Neural cell (in vitro differentiated cells): ENCODE measurements at regions not wholly inside any gene's neighbourhood (a gene's known extent, or its start where the extent isn't known, plus 50 kb on each side); places are given as distances from the start of the nearest gene placed in this dataset.

ENCODE experiments used
- H2AFZ ChIP-seq: fragments of 200-600, 300-800 bp; sonication (generic), shearing (Covaris generic); 2 replicates; pipeline ENCODE4 v1.6.0; 2014; ENCODE audit warnings: low read depth, mild to moderate bottlenecking, antibody characterized with exemption, low read length, moderate library complexity
- H3F3A ChIP-seq: fragments of 200-600 bp; shearing (Covaris generic); 2 replicates; pipeline ENCODE4 v1.6.1; 2016; ENCODE audit warnings: mild to moderate bottlenecking, moderate library complexity, mixed read lengths, antibody characterized with exemption, low read length; ENCODE audit not compliant: insufficient read depth, poor library complexity, severe bottlenecking
- H3K27ac ChIP-seq: fragments of 200-600, 300-800 bp; sonication (generic), shearing (Covaris generic); 2 replicates; pipeline ENCODE4 v1.5.1; 2014; ENCODE audit warnings: mild to moderate bottlenecking, low read length, moderate library complexity
- H3K27me3 ChIP-seq: fragments of 300-800, 200-600 bp; sonication (generic), shearing (Covaris generic); 2 replicates; pipeline ENCODE4 v1.6.0; 2014; ENCODE audit warnings: mild to moderate bottlenecking, low read depth, low read length, moderate library complexity; ENCODE audit not compliant: insufficient read depth
- H3K36me3 ChIP-seq: fragments of 300-800, 200-600 bp; sonication (generic), shearing (Covaris generic); 2 replicates; pipeline ENCODE4 v1.5.1; 2014; ENCODE audit warnings: mild to moderate bottlenecking, antibody characterized with exemption, low read length, moderate library complexity; ENCODE audit not compliant: insufficient read depth
- H3K4me2 ChIP-seq: fragments of 300-800, 200-600 bp; sonication (generic), shearing (Covaris generic); 2 replicates; pipeline ENCODE4 v1.6.0; 2014; ENCODE audit warnings: mild to moderate bottlenecking, low read length
- H3K4me3 ChIP-seq: fragments of 300-800, 200-600 bp; sonication (generic), shearing (Covaris generic); 2 replicates; pipeline ENCODE4 v1.5.1; 2014; ENCODE audit warnings: mild to moderate bottlenecking, low read length, moderate library complexity
- H3K79me2 ChIP-seq: fragments of 200-600 bp; shearing (Covaris generic); replicated peaks from 2 replicates; pipeline ENCODE4 v1.6.0; 2014; ENCODE audit warnings: mild to moderate bottlenecking, low read length, moderate library complexity; ENCODE audit not compliant: insufficient read depth
- H3K9ac ChIP-seq: fragments of 300-800, 200-600 bp; sonication (generic), shearing (Covaris generic); 2 replicates; pipeline ENCODE4 v1.6.1; 2016; ENCODE audit warnings: mild to moderate bottlenecking, low read length, mixed read lengths
- H3K9me2 ChIP-seq: fragments of 200-600 bp; shearing (Covaris generic); 2 replicates; pipeline ENCODE4 v1.6.1; 2016; ENCODE audit warnings: mild to moderate bottlenecking, low read length, mixed read lengths; ENCODE audit not compliant: insufficient read depth
- H3K9me3 ChIP-seq: fragments of 200-600, 300-800 bp; sonication (generic), shearing (Covaris generic); 2 replicates; pipeline ENCODE4 v1.6.1; 2016; ENCODE audit warnings: mild to moderate bottlenecking, mixed run types, low read length, moderate library complexity, mixed read lengths
- H4K20me1 ChIP-seq: fragments of 200-600 bp; shearing (Covaris generic); 2 replicates; pipeline ENCODE4 v1.6.1; 2016; ENCODE audit warnings: mild to moderate bottlenecking, mixed run types; ENCODE audit not compliant: insufficient read depth
- CTCF ChIP-seq: fragments of 450-650 bp; IDR thresholded peaks from 2 replicates; pipeline ENCODE4 v1.5.1; 2014; ENCODE audit warnings: antibody characterized with exemption, mild to moderate bottlenecking, moderate library complexity; ENCODE audit not compliant: poor library complexity, severe bottlenecking
- EP300 ChIP-seq: fragments of 450-650 bp; conservative IDR thresholded peaks from 2 replicates; pipeline ENCODE4 v1.6.1; 2014; ENCODE audit warnings: antibody characterized with exemption, mild to moderate bottlenecking, moderate library complexity; ENCODE audit not compliant: poor library complexity, severe bottlenecking
- EZH2 ChIP-seq: fragments of 200-600, 300-800 bp; shearing (Covaris generic), sonication (generic); IDR thresholded peaks from 2 replicates; pipeline ENCODE4 v1.6.1; 2014; ENCODE audit warnings: antibody characterized with exemption, low read length, borderline replicate concordance, mild to moderate bottlenecking; ENCODE audit not compliant: insufficient read depth, poor library complexity, severe bottlenecking
- MXI1 ChIP-seq: fragments of 450-650 bp; conservative IDR thresholded peaks from 2 replicates; pipeline ENCODE4 v1.6.1; 2014; ENCODE audit warnings: antibody characterized with exemption, mild to moderate bottlenecking; ENCODE audit not compliant: poor library complexity, severe bottlenecking
- POLR2AphosphoS5 ChIP-seq: IDR thresholded peaks from 2 replicates; pipeline ENCODE4 v1.6.1; 2012
- RAD21 ChIP-seq: fragments of 450-650 bp; conservative IDR thresholded peaks from 2 replicates; pipeline ENCODE4 v1.6.1; 2014; ENCODE audit warnings: antibody characterized with exemption, mild to moderate bottlenecking, moderate library complexity
- REST ChIP-seq: IDR thresholded peaks from 2 replicates; pipeline ENCODE4 v1.6.1; 2012; ENCODE audit warnings: borderline replicate concordance
- SMC3 ChIP-seq: fragments of 450-650 bp; conservative IDR thresholded peaks from 2 replicates; pipeline ENCODE4 v1.6.1; 2014; ENCODE audit warnings: antibody characterized with exemption, mild to moderate bottlenecking, moderate library complexity; ENCODE audit not compliant: poor library complexity
- TAF1 ChIP-seq: IDR thresholded peaks from 2 replicates; pipeline ENCODE4 v1.6.1; 2012; ENCODE audit warnings: low read depth

GRCh38 chr5:158007336-158007735, 148.4 kb upstream of the CLINT1 start:
- TF ChIP-seq POLR2AphosphoS5, result no peak
- TF ChIP-seq SMC3, result no peak
- TF ChIP-seq REST, result no peak
- Histone ChIP-seq H3K9me2 (no peaks in the 10 kb centered on the region), H3K36me3 (no peaks in the 10 kb centered on the region), H3K4me3 (no peak overlapping the region), H3F3A (no peaks in the 10 kb centered on the region), H3K9me3 (no peaks in the 10 kb centered on the region), H3K9ac (no peak overlapping the region), H3K4me2 (no peak overlapping the region), H3K27ac (no peak overlapping the region), H3K79me2 (no peaks in the 10 kb centered on the region), H3K27me3 (no peaks in the 10 kb centered on the region), H4K20me1 (no peaks in the 10 kb centered on the region), H2AFZ (no peak overlapping the region)

- no peak overlapping the region for H2AFZ ChIP-seq
- no peak for TF ChIP-seq POLR2AphosphoS5
- no peak for TF ChIP-seq CTCF
- TF ChIP-seq EP300, result no peak
- no peak for TF ChIP-seq EZH2
- TF ChIP-seq MXI1, result no peak
- TF ChIP-seq REST, result no peak
- TF ChIP-seq SMC3, result no peak
- TF ChIP-seq RAD21, result no peak
- TF ChIP-seq TAF1, result no peak
- no peaks in the 10 kb centered on the region for H3K9me3 ChIP-seq
- no peaks in the 10 kb centered on the region for H3K79me2 ChIP-seq
- no peak overlapping the region for H3K4me2 ChIP-seq
- no peaks in the 10 kb centered on the region for H4K20me1 ChIP-seq
- no peak overlapping the region for H3K4me3 ChIP-seq
- no peak overlapping the region for H3K27ac ChIP-seq
- no peaks in the 10 kb centered on the region for H3K27me3 ChIP-seq
- no peaks in the 10 kb centered on the region for H3F3A ChIP-seq
- H3K9me2 ChIP-seq, result no peaks in the 10 kb centered on the region
- no peak overlapping the region for H3K9ac ChIP-seq
- H3K36me3 ChIP-seq, result no peaks in the 10 kb centered on the region
These were observed 140.8 kb upstream of the CLINT1 start for GRCh38 chr5:157999696-158000095.
